ENCODE measurements at regions not wholly inside any gene's neighbourhood (a gene's known extent, or its start where the extent isn't known, plus 50 kb on each side); places are given as distances from the start of the nearest gene placed in this dataset.

DNA sequence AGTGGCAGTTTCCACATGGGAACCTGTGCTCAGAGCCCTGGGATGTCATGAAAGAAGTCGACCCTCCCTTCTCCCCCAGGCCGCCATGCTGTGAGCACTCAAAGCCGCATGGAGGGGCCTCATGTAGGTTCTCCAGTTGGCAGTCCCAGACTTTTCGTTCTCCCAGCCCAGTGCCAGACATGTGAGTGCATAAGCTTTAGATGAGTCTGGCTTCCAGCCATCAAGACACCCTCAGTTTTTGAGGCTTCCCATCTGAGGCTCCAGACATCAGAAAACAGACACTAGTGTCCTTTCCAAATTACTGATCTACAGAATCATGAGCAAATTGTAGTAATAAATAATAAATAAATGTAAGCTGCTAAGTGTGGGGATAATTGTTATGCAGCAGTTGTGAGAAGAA, 136.5 kb upstream of the AGBL1 start:
- TF ChIP-seq, protein P1, sequence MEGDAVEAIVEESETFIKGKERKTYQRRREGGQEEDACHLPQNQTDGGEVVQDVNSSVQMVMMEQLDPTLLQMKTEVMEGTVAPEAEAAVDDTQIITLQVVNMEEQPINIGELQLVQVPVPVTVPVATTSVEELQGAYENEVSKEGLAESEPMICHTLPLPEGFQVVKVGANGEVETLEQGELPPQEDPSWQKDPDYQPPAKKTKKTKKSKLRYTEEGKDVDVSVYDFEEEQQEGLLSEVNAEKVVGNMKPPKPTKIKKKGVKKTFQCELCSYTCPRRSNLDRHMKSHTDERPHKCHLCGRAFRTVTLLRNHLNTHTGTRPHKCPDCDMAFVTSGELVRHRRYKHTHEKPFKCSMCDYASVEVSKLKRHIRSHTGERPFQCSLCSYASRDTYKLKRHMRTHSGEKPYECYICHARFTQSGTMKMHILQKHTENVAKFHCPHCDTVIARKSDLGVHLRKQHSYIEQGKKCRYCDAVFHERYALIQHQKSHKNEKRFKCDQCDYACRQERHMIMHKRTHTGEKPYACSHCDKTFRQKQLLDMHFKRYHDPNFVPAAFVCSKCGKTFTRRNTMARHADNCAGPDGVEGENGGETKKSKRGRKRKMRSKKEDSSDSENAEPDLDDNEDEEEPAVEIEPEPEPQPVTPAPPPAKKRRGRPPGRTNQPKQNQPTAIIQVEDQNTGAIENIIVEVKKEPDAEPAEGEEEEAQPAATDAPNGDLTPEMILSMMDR (IDR thresholded peaks at IDR 0.05; ENCODE audit: low read depth, low read length, poor library complexity, severe bottlenecking) = no peak
- no peak for TF ChIP-seq EZH2phosphoT487 (IDR thresholded peaks at IDR 0.05; ENCODE audit: borderline replicate concordance, low read length)
